ENCODE measurements at regions not wholly inside any gene's neighbourhood (a gene's known extent, or its start where the extent isn't known, plus 50 kb on each side); places are given as distances from the start of the nearest gene placed in this dataset.

- no peaks in the 10 kb centered on the region for H3F3A ChIP-seq (ENCODE audit: insufficient read depth, low read length, poor library complexity, severe bottlenecking)
- no peaks in the 10 kb centered on the region for H3K79me2 ChIP-seq (replicated peaks; ENCODE audit: insufficient read depth, low read length)
- H3K4me2 ChIP-seq (ENCODE audit: low read length), result no peak overlapping the region
- no peak overlapping the region for H3K27ac ChIP-seq (ENCODE audit: low read length)
- no peak overlapping the region for H2AFZ ChIP-seq (ENCODE audit: low read depth, low read length)
- H3K9me2 ChIP-seq (ENCODE audit: insufficient read depth, low read length), result no peaks in the 10 kb centered on the region
- no peaks in the 10 kb centered on the region for H3K27me3 ChIP-seq (ENCODE audit: insufficient read depth, low read depth, low read length)
- H3K9ac ChIP-seq (ENCODE audit: low read length), result no peak overlapping the region
- no peaks in the 10 kb centered on the region for H3K9me3 ChIP-seq (ENCODE audit: low read length)
- TF ChIP-seq EZH2 (IDR thresholded peaks at IDR 0.05; ENCODE audit: borderline replicate concordance, insufficient read depth, low read length, poor library complexity, severe bottlenecking) (no peak), SMC3 (conservative IDR thresholded peaks at IDR 0.05; ENCODE audit: poor library complexity) (no peak), TAF1 (IDR thresholded peaks at IDR 0.05; ENCODE audit: low read depth) (no peak), REST (IDR thresholded peaks at IDR 0.05; ENCODE audit: borderline replicate concordance) (no peak), CTCF (IDR thresholded peaks at IDR 0.05; ENCODE audit: poor library complexity, severe bottlenecking) (no peak), POLR2AphosphoS5 (IDR thresholded peaks at IDR 0.05) (no peak), EP300 (conservative IDR thresholded peaks at IDR 0.05; ENCODE audit: poor library complexity, severe bottlenecking) (no peak), RAD21 (conservative IDR thresholded peaks at IDR 0.05) (no peak), MXI1 (conservative IDR thresholded peaks at IDR 0.05; ENCODE audit: poor library complexity, severe bottlenecking) (no peak)
- no peaks in the 10 kb centered on the region for H4K20me1 ChIP-seq (ENCODE audit: insufficient read depth)
- H3K4me3 ChIP-seq (ENCODE audit: low read length), result no peak overlapping the region
- H3K36me3 ChIP-seq (ENCODE audit: insufficient read depth, low read length), result no peaks in the 10 kb centered on the region
These were observed 113.7 kb upstream of the GATA6 start for GRCh38 chr18:22055466-22056238.

GRCh38 chr18:22056950-22057349 is 112.4 kb upstream of the GATA6 start:
- no peak overlapping the region for H3K9ac ChIP-seq (ENCODE audit: low read length)
- H3K4me3 ChIP-seq (ENCODE audit: low read length), result no peak overlapping the region
- H3K9me3 ChIP-seq (ENCODE audit: low read length), result no peaks in the 10 kb centered on the region
- no peaks in the 10 kb centered on the region for H3K79me2 ChIP-seq (replicated peaks; ENCODE audit: insufficient read depth, low read length)
- no peak for TF ChIP-seq RAD21 (conservative IDR thresholded peaks at IDR 0.05)
- H3K36me3 ChIP-seq (ENCODE audit: insufficient read depth, low read length), result no peaks in the 10 kb centered on the region
- H3K4me2 ChIP-seq (ENCODE audit: low read length), result no peak overlapping the region
- H3K27ac ChIP-seq (ENCODE audit: low read length), result no peak overlapping the region
- no peaks in the 10 kb centered on the region for H3F3A ChIP-seq (ENCODE audit: insufficient read depth, low read length, poor library complexity, severe bottlenecking)
- no peaks in the 10 kb centered on the region for H4K20me1 ChIP-seq (ENCODE audit: insufficient read depth)
- no peaks in the 10 kb centered on the region for H3K9me2 ChIP-seq (ENCODE audit: insufficient read depth, low read length)
- H3K27me3 ChIP-seq (ENCODE audit: insufficient read depth, low read depth, low read length), result no peaks in the 10 kb centered on the region
- no peak overlapping the region for H2AFZ ChIP-seq (ENCODE audit: low read depth, low read length)
